PC-3 (cell line): ENCODE measurements at regions not wholly inside any gene's neighbourhood (a gene's known extent, or its start where the extent isn't known, plus 50 kb on each side); places are given as distances from the start of the nearest gene placed in this dataset.

ENCODE experiments used
- ATAC-seq: fragments of 200-7000 bp; cut with Tn5 transposase; 2 replicates; pipeline ENCODE4 v1.9.1; 2020; ENCODE audit warnings: mild to moderate bottlenecking, moderate library complexity
- BruUV-seq: library from RNA; stranded (reverse); fragments of 400-500 nt; replicated peaks from 2 replicates; lab custom pipeline; 2021; lab: Mats Ljungman, UMichigan
- CTCF ChIA-PET: fragments of 300-600 bp; sonication (Branson Sonifier 250); formaldehyde crosslinking; loops from one replicate; lab custom pipeline; 2022; ENCODE audit warnings: antibody characterized with exemption; lab: Charles Lee
- POLR2A ChIA-PET: fragments of 300-600 bp; sonication (Branson Sonifier 250); formaldehyde crosslinking; loops from one replicate; lab custom pipeline; 2022; ENCODE audit warnings: antibody characterized with exemption; ENCODE audit not compliant: unreplicated experiment; lab: Charles Lee
- DNase-seq: peaks from one replicate; pipeline ENCODE4 v3.0.0-alpha.2; 2015
- H2AFZ ChIP-seq: fragments of 300-600 bp; sonication (generic); 2 replicates; pipeline ENCODE4 v1.6.0; 2016; ENCODE audit warnings: antibody characterized with exemption, low read length
- H3F3A ChIP-seq: fragments of 300-600 bp; sonication (generic); one replicate; pipeline ENCODE4 v1.6.0; 2017; ENCODE audit warnings: antibody characterized with exemption, low read length, control low read depth, mild to moderate bottlenecking; ENCODE audit not compliant: unreplicated experiment
- H3K27ac ChIP-seq: fragments of 300-600 bp; sonication (generic); 2 replicates; pipeline ENCODE4 v1.5.1; 2016; ENCODE audit warnings: mild to moderate bottlenecking, low read length
- H3K27me3 ChIP-seq: fragments of 300-600 bp; sonication (generic); 2 replicates; pipeline ENCODE4 v1.6.1; 2016; ENCODE audit warnings: low read length, mixed read lengths
- H3K36me3 ChIP-seq: fragments of 300-600 bp; sonication (generic); 2 replicates; pipeline ENCODE4 v1.6.1; 2016; ENCODE audit warnings: low read depth, mixed run types, low read length, mixed read lengths
- H3K4me1 ChIP-seq: fragments of 300-600 bp; sonication (generic); 2 replicates; pipeline ENCODE4 v1.5.1; 2016; ENCODE audit warnings: low read length; ENCODE audit not compliant: insufficient read depth
- H3K4me2 ChIP-seq: fragments of 300-600 bp; sonication (generic); 2 replicates; pipeline ENCODE4 v1.6.0; 2016; ENCODE audit warnings: low read length
- H3K4me3 ChIP-seq: fragments of 300-600 bp; sonication (generic); 2 replicates; pipeline ENCODE4 v1.5.1; 2016; ENCODE audit warnings: mild to moderate bottlenecking, low read length, mixed read lengths
- H3K79me2 ChIP-seq: fragments of 300-600 bp; sonication (generic); 2 replicates; pipeline ENCODE4 v1.6.1; 2017; ENCODE audit warnings: low read length, mixed read lengths
- H3K9ac ChIP-seq: fragments of 300-600 bp; sonication (generic); 2 replicates; pipeline ENCODE4 v1.6.0; 2016; ENCODE audit warnings: mild to moderate bottlenecking, low read length
- H3K9me2 ChIP-seq: fragments of 300-600 bp; sonication (generic); replicated peaks from 2 replicates; pipeline ENCODE4 v1.6.1; 2016; ENCODE audit warnings: mixed run types, low read length, mixed read lengths
- H3K9me3 ChIP-seq: fragments of 300-600 bp; sonication (generic); 2 replicates; pipeline ENCODE4 v1.6.1; 2016; ENCODE audit warnings: low read length, mixed read lengths
- H4K20me1 ChIP-seq: fragments of 300-600 bp; sonication (generic); 2 replicates; pipeline ENCODE4 v1.6.1; 2016; ENCODE audit warnings: low read length, mixed read lengths
- CTCF ChIP-seq: fragments of 300-600 bp; sonication (generic); conservative IDR thresholded peaks from 2 replicates; pipeline ENCODE4 v1.5.1; 2017; ENCODE audit warnings: antibody characterized with exemption, low read depth, mild to moderate bottlenecking, low read length
- EZH2 ChIP-seq: fragments of 300-600 bp; sonication (generic); IDR thresholded peaks from one replicate; pipeline ENCODE4 v1.6.1; 2017; ENCODE audit warnings: antibody characterized with exemption, mild to moderate bottlenecking, low read length; ENCODE audit not compliant: unreplicated experiment
- EZH2phosphoT487 ChIP-seq: fragments of 300-600 bp; sonication (generic); IDR thresholded peaks from 2 replicates; pipeline ENCODE4 v1.6.1; 2018; ENCODE audit warnings: mild to moderate bottlenecking, antibody characterized with exemption, low read length, borderline replicate concordance
- intact Hi-C: fragments of 100-400 bp; cut with micrococcal nuclease; formaldehyde crosslinking; loops from 2 replicates; pipeline ENCODE4 v1.9.0; 2023

- no peak overlapping the region for H2AFZ ChIP-seq
- H3K9ac ChIP-seq: no peak overlapping the region
Observed at GRCh38 chr5:98105681-98106080, 667.8 kb upstream of the RGMB start.

GRCh38 chr5:98106116-98107031 is 667.1 kb upstream of the RGMB start:
- H3K4me2 ChIP-seq: no peak overlapping the region
- no peaks in the 10 kb centered on the region for H3K27me3 ChIP-seq
- no TSS peak for BruUV-seq
- CTCF ChIA-PET: no interaction called here
- peaks cover 18% of the 10 kb centered on the region for H3F3A ChIP-seq
- H4K20me1 ChIP-seq: no peaks in the 10 kb centered on the region
- no peaks in the 10 kb centered on the region for H3K9me2 ChIP-seq
- no peaks in the 10 kb centered on the region for H3K9me3 ChIP-seq
- H3K4me3 ChIP-seq: no peak overlapping the region
- no peak for ATAC-seq
- H3K9ac ChIP-seq: peak overlapping the region; percentile 87
- POLR2A ChIA-PET: interaction anchor here (0.6 kb wide), 1 partner anchor 1298 kb away, joined by 17 read pairs; no protein-coding TSS in a partner anchor
- H3K27ac ChIP-seq: peak overlapping the region; percentile 97
- intact Hi-C loops: loop anchor here (5.0 to 10.0 kb wide), 5 partner anchors 241 to 1344 kb away; partner anchors contain the start of gene RGMB
- no peak for TF ChIP-seq EZH2phosphoT487
- TF ChIP-seq EZH2: no peak
- no peak for TF ChIP-seq CTCF
- no peaks in the 10 kb centered on the region for H3K79me2 ChIP-seq
- peaks cover 47% of the 10 kb centered on the region for H3K4me1 ChIP-seq
- no peaks in the 10 kb centered on the region for H3K36me3 ChIP-seq
- H2AFZ ChIP-seq: no peak overlapping the region
- DNase-seq: no peak

More at GRCh38 chr5:98105681-98106080, 667.8 kb upstream of the RGMB start:
- Histone ChIP-seq H4K20me1 (no peaks in the 10 kb centered on the region), H3K4me1 (peaks cover 40% of the 10 kb centered on the region), H3K4me2 (no peak overlapping the region), H3K9me2 (no peaks in the 10 kb centered on the region), H3K27me3 (no peaks in the 10 kb centered on the region), H3F3A (peaks cover 18% of the 10 kb centered on the region), H3K27ac (no peak overlapping the region), H3K79me2 (no peaks in the 10 kb centered on the region), H3K4me3 (no peak overlapping the region), H3K9me3 (no peaks in the 10 kb centered on the region), H3K36me3 (no peaks in the 10 kb centered on the region)
- TF ChIP-seq EZH2: no peak
- TF ChIP-seq CTCF: no peak
- no peak for TF ChIP-seq EZH2phosphoT487
- no peak for ATAC-seq
- BruUV-seq: no TSS peak
- ChIA-PET CTCF (no interaction called here), POLR2A (no interaction called here)
- intact Hi-C loops: loop anchor here (5.0 to 10.0 kb wide), 5 partner anchors 242 to 1343 kb away; partner anchors contain the start of gene RGMB
- DNase-seq: no peak
